Endothelial cell of umbilical vein (primary cell): ENCODE measurements at regions not wholly inside any gene's neighbourhood (a gene's known extent, or its start where the extent isn't known, plus 50 kb on each side); places are given as distances from the start of the nearest gene placed in this dataset.

Experiments used
- CTCF ChIP-seq, 2 donors: IDR thresholded peaks; 1 replicate in 1 of 2; 2 replicates in 1 of 2; pipeline ENCODE4 v1.5.1; 2011; ENCODE audit warnings: low read length in 2 of 2, mild to moderate bottlenecking in 2 of 2, moderate library complexity in 2 of 2, control low read depth in 1 of 2, inconsistent platforms in 1 of 2, low read depth in 1 of 2; ENCODE audit not compliant: insufficient read depth in 1 of 2; ENCODE audit errors: extremely low read depth in 1 of 2
- EZH2 ChIP-seq: IDR thresholded peaks from 2 replicates; pipeline ENCODE4 v1.6.1; 2012; ENCODE audit warnings: borderline replicate concordance, low read depth, mild to moderate bottlenecking, moderate library complexity, low read length, inconsistent platforms; ENCODE audit not compliant: severe bottlenecking
- MAX ChIP-seq: IDR thresholded peaks from 2 replicates; pipeline ENCODE4 v1.6.1; 2011; ENCODE audit not compliant: insufficient read depth, insufficient read length

- TF ChIP-seq CTCF (IDR thresholded peaks at IDR 0.05; ENCODE audit: extremely low read depth in 1 of 2, insufficient read depth in 1 of 2, low read depth in 1 of 2, low read length in 2 of 2) (no peak), EZH2 (no peak), MAX (no peak)
These were observed 134.2 kb upstream of the IPO9 start for GRCh38 chr1:201694608-201695335.
